Cardiac fibroblast (primary cell): ENCODE measurements at regions not wholly inside any gene's neighbourhood (a gene's known extent, or its start where the extent isn't known, plus 50 kb on each side); places are given as distances from the start of the nearest gene placed in this dataset.
"Not testable (repeated sequence)": the region's sequence is repeated elsewhere in the genome, so short reads cannot be mapped to it uniquely, and the experiment has no call there.

ENCODE experiments used
- DNase-seq, 2 donors: peaks; one replicate each; pipeline versions ENCODE4 v3.0.0 to v3.0.0-alpha.2; 2010; ENCODE audit warnings: low read depth in 2 of 2
- H3K4me3 ChIP-seq, 2 donors: replicated peaks in 1 of 2; 1 replicate in 1 of 2; 2 replicates in 1 of 2; pipeline ENCODE4 v1.5.1; 2011; ENCODE audit warnings: low read depth in 2 of 2, low read length in 2 of 2, mild to moderate bottlenecking in 2 of 2, moderate library complexity in 1 of 2
- TF ChIP-seq, protein P1 (sequence below): IDR thresholded peaks from one replicate; pipeline ENCODE4 v1.5.1; 2011; ENCODE audit warnings: low read depth, mild to moderate bottlenecking, low read length, inconsistent platforms

GRCh38 chr17:62156949-62157348 lies 91.9 kb upstream of the MED13 start:
- no peak for DNase-seq
- H3K4me3 ChIP-seq, result no peak overlapping the region
- TF ChIP-seq, protein P1, sequence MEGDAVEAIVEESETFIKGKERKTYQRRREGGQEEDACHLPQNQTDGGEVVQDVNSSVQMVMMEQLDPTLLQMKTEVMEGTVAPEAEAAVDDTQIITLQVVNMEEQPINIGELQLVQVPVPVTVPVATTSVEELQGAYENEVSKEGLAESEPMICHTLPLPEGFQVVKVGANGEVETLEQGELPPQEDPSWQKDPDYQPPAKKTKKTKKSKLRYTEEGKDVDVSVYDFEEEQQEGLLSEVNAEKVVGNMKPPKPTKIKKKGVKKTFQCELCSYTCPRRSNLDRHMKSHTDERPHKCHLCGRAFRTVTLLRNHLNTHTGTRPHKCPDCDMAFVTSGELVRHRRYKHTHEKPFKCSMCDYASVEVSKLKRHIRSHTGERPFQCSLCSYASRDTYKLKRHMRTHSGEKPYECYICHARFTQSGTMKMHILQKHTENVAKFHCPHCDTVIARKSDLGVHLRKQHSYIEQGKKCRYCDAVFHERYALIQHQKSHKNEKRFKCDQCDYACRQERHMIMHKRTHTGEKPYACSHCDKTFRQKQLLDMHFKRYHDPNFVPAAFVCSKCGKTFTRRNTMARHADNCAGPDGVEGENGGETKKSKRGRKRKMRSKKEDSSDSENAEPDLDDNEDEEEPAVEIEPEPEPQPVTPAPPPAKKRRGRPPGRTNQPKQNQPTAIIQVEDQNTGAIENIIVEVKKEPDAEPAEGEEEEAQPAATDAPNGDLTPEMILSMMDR, result no peak

DNA sequence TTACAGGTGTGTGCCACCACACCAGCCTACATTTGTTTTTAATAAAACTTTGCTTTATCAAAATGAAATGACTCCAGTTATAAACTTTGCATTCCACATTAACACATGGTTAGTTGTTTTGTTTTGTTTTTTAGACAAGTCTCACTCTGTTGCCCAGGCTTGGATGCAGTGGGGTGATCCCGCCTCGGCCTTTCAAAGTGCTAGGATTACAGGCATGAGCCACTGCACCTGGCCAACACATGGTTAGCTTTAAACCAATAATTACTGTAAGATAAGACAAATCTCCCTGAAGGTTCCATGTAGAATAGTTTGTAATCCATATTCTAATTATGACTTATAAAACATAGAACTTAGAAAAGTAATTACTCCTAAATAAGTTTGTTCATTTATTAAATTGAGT lies 89.8 kb upstream of the MED13 start:
- TF ChIP-seq, protein P1, result no peak
- no peak for DNase-seq
- no peak overlapping the region for H3K4me3 ChIP-seq

DNA sequence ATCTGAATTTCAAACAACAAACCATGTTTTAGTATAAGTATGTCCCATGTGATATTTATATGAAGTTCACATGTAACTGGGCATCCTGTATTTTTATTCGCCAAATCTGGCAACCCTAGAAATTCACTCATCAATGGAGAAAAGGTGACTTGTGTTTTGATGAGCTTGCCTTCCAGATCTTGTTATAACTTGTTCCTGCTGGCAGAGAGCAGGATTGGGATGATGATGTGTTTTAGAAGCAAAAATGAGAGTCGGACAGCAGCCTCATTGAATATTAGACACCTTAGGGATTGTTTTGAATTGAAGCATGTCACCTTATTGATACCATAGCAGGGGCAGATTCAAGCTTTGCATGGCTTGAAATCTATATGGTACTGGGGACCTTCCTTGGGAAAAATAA lies 85.4 kb upstream of the MED13 start:
- no peak for DNase-seq
- TF ChIP-seq, protein P1, result no peak
- H3K4me3 ChIP-seq, result no peak overlapping the region

DNA sequence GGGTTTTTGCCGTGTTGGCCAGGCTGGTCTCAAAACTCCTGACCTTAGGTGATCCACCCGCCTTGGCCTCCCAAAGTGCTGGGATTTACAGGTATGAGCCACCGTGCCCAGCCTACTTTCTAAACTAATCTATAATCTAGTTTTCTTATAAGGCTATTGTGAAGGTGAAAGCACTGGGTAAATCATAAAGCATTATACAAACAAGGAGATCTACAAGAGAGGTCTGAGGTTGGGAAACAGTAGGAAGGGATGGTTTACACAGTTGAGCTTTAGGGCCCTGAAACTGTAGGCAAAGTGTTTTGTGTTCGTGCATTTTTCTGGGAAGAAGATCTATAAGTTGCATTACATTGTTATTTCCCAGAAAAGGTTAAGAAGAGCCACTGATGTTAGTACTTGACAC lies 84.9 kb upstream of the MED13 start:
- no peak for DNase-seq
- TF ChIP-seq, protein P1, result no peak
- no peak overlapping the region for H3K4me3 ChIP-seq

DNA sequence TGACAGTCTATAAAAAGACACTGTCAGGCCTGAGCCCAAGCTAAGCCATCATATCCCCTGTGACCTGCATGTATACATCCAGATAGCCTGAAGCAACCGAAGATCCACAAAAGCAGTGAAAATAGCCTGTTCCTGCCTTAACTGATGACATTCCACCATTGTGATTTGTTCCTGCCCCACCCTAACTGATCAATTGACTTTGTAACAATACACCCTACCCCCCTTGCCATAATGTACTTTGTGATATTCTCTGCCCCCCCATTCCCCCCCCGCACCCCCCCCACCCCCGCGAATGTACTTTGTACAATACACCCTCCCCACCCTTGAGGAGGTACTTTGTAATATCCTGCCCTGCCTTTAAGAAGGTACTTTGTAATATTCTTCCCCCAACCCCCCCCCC lies 82.2 kb upstream of the MED13 start:
- H3K4me3 ChIP-seq, result no peak overlapping the region
- TF ChIP-seq, protein P1, result no peak
- no peak for DNase-seq

DNA sequence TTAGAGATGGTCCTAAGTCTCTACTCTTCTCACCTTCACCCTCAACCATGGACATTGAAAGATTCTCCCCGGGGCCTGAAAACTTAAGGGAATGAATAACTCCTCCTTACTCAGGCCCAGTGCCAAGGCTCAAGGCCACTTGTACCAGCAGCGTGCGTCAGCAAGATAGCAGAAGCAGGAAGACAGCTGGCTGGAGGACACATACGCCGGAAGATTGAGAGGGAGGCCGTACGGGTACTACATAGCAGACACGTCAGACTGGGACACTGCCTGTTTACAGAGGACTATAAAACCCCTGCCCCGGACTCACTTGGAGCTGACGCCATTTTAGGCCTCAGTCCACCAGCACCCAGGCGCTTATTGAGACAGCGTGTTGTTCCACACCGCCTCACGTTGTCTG lies 75.8 kb upstream of the MED13 start:
- H3K4me3 ChIP-seq, result no peak overlapping the region
- DNase-seq, result peak; percentile 67 to 71
- TF ChIP-seq, protein P1, result no peak

DNA sequence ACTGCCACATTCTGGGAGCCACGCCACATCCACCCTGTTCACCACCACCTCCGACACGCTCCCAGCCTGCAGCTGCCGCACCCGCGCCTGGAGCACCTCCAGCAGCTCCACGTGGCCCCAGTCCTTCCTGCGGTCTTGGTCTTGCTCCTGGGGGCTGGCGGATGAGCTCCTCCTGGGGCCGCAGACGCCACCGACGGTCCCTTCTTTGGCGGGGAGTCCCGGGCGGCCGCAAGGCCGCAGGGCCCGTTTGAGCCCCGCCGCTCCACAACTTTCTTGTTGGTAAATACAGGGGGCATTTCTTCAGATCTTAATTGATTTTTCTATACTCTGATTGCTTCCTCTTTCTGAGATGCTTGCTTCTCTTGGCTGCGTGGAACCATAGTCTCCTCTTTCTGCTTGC lies 75.3 kb upstream of the MED13 start:
- no peak for DNase-seq
- TF ChIP-seq, protein P1, result no peak
- H3K4me3 ChIP-seq, result no peak overlapping the region

DNA sequence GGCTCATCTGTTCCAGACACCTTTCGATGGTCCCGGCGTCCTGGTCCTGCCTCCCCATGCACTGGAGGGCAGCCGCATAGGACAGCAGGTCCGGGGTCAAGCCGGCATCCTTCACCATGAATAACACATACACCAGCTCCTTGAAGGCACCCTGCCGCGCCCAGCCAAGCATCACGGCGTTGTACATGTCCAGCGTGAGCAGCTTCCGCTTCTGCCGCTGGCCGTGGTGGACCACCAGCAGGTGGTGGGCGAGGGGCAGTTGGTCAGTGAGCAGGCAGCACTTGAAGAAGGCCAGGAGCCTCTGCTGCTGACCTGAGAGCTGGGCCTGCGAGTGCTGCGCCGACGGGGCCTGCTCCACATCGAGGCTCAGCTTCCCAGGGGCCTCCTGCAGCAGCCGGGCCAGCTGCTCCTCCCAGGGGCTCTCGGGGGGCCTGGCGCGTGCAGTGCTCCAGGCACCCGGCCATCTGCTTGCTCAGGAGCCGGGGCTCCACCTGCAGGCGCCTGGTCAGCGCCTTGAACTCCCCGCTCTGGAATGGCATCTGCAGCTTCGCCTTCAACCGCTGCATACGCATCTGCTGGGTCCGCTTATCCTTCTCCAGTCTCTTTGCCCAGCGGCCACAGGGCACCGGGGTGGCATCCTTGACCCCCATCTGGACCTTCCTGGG lies 74.7 kb upstream of the MED13 start:
- not testable (repeated sequence) for DNase-seq, H3K4me3 ChIP-seq
